Activated naive CD8-positive, alpha-beta T cell treated with anti-CD3 and anti-CD28 coated beads for 36 hours (primary cell): ENCODE measurements at regions not wholly inside any gene's neighbourhood (a gene's known extent, or its start where the extent isn't known, plus 50 kb on each side); places are given as distances from the start of the nearest gene placed in this dataset.

Source experiments
- DNase-seq: peaks from one replicate; pipeline ENCODE4 v3.0.0; 2021
- H3K27ac Mint-ChIP-seq: one replicate; pipeline ENCODE4 v1.8.0; 2022; ENCODE audit warnings: mild to moderate bottlenecking, moderate library complexity, mixed read lengths
- H3K27me3 Mint-ChIP-seq: one replicate; pipeline ENCODE4 v1.8.0; 2022; ENCODE audit warnings: mild to moderate bottlenecking, mixed read lengths
- H3K36me3 Mint-ChIP-seq: one replicate; pipeline ENCODE4 v1.8.0; 2021; ENCODE audit warnings: mild to moderate bottlenecking, mixed read lengths
- H3K4me1 Mint-ChIP-seq: one replicate; pipeline ENCODE4 v1.8.0; 2021; ENCODE audit warnings: mixed read lengths
- H3K4me3 Mint-ChIP-seq: one replicate; pipeline ENCODE4 v1.8.0; 2022; ENCODE audit warnings: mild to moderate bottlenecking, moderate library complexity, mixed read lengths
- H3K9me3 Mint-ChIP-seq: one replicate; pipeline ENCODE4 v1.8.0; 2022; ENCODE audit warnings: mixed read lengths

DNA sequence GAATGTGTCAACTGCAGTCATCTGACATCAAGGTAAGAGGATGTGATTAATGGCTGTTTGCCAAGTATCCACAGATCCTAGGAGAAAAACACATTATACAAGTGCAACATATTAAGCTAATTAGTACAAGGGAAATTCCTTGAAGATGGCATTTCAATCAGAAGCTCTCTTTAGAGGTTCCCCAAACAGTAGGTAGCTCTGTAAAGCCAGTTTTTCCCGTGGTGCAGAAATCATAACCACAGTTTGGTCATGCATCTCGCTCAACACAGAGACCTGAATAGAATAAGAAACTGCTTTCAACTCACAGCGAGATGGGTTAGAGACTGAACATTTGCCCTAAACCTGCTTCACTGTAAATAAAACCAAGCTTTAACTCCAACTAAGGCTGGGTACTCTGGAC lies 230.5 kb upstream of the CAMK1G start:
- Mint-ChIP-seq H3K9me3 (no peaks in the 10 kb centered on the region), H3K4me1 (no peaks in the 10 kb centered on the region), H3K36me3 (no peaks in the 10 kb centered on the region), H3K4me3 (no peak overlapping the region), H3K27ac (no peak overlapping the region), H3K27me3 (peaks cover 4% of the 10 kb centered on the region)
- no peak for DNase-seq

- DNase-seq: peak; percentile 26
- Mint-ChIP-seq H3K36me3 (no peaks in the 10 kb centered on the region), H3K27ac (no peak overlapping the region), H3K4me3 (no peak overlapping the region), H3K4me1 (no peaks in the 10 kb centered on the region), H3K27me3 (peaks cover 4% of the 10 kb centered on the region), H3K9me3 (no peaks in the 10 kb centered on the region)
Measured at GRCh38 chr1:209354111-209354839, 229.2 kb upstream of the CAMK1G start.

GRCh38 chr1:209354840-209355165 lies 228.7 kb upstream of the CAMK1G start:
- Mint-ChIP-seq H3K36me3 (no peaks in the 10 kb centered on the region), H3K4me3 (no peak overlapping the region), H3K27ac (no peak overlapping the region), H3K9me3 (no peaks in the 10 kb centered on the region), H3K27me3 (peaks cover 4% of the 10 kb centered on the region), H3K4me1 (no peaks in the 10 kb centered on the region)
- DNase-seq: no peak

GRCh38 chr1:209355415-209355814 lies 228.1 kb upstream of the CAMK1G start:
- H3K27ac Mint-ChIP-seq: no peak overlapping the region
- H3K9me3 Mint-ChIP-seq: no peaks in the 10 kb centered on the region
- peaks cover 1% of the 10 kb centered on the region for H3K27me3 Mint-ChIP-seq
- no peaks in the 10 kb centered on the region for H3K4me1 Mint-ChIP-seq
- DNase-seq: no peak
- no peak overlapping the region for H3K4me3 Mint-ChIP-seq
- no peaks in the 10 kb centered on the region for H3K36me3 Mint-ChIP-seq

- no peaks in the 10 kb centered on the region for H3K9me3 Mint-ChIP-seq
- H3K4me1 Mint-ChIP-seq: no peaks in the 10 kb centered on the region
- H3K4me3 Mint-ChIP-seq: no peak overlapping the region
- no peak overlapping the region for H3K27ac Mint-ChIP-seq
- no peak for DNase-seq
- H3K36me3 Mint-ChIP-seq: no peaks in the 10 kb centered on the region
- peaks cover 4% of the 10 kb centered on the region for H3K27me3 Mint-ChIP-seq
Measured at GRCh38 chr1:209356976-209357377, 226.5 kb upstream of the CAMK1G start.

- Mint-ChIP-seq H3K4me3 (no peak overlapping the region), H3K4me1 (no peaks in the 10 kb centered on the region), H3K27me3 (peaks cover 4% of the 10 kb centered on the region), H3K36me3 (no peaks in the 10 kb centered on the region), H3K27ac (no peak overlapping the region), H3K9me3 (no peaks in the 10 kb centered on the region)
- no peak for DNase-seq
Measured at GRCh38 chr1:209363112-209363511, 220.4 kb upstream of the CAMK1G start.

GRCh38 chr1:209364716-209365115 lies 218.8 kb upstream of the CAMK1G start:
- Mint-ChIP-seq H3K27me3 (peaks cover 10% of the 10 kb centered on the region), H3K4me3 (no peak overlapping the region), H3K9me3 (no peaks in the 10 kb centered on the region), H3K27ac (no peak overlapping the region), H3K36me3 (no peaks in the 10 kb centered on the region), H3K4me1 (no peaks in the 10 kb centered on the region)
- no peak for DNase-seq

DNA sequence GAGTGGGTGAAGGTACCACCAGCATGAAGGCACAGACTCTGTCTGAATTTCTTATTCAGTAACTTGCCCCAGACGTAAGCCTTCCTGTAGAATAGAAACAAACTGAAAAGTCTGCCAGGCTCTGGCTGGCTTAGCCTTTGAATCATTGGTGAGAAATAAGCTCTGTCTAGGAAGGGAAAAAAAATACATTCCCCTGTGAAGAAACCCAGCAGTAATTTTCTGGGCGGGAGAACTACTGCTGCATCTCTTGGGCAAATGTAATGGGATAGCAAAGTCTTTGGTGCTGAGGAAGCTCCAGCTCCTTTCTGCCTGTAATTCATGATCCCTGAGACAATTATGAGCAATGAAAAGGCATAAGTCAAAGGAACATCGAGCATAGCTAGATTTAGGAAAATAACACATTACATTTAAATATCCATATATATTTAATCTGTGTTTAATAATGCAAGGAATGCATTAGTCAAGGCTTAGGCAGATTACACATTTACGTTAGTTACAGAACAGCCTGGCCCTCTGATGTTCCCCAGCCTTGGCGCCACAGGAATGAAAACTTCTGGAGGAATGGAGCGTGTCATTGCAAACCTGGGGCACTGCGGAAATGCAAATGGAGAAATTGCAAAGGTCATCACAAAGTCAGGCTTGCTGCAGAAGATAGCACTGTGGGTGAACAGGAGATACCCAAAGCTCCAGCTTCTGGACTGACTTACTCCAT lies 216.3 kb upstream of the CAMK1G start:
- Mint-ChIP-seq H3K27ac (no peak overlapping the region), H3K27me3 (peaks cover 5% of the 10 kb centered on the region), H3K4me1 (no peaks in the 10 kb centered on the region), H3K9me3 (no peaks in the 10 kb centered on the region), H3K36me3 (no peaks in the 10 kb centered on the region), H3K4me3 (no peak overlapping the region)
- DNase-seq: no peak

DNA sequence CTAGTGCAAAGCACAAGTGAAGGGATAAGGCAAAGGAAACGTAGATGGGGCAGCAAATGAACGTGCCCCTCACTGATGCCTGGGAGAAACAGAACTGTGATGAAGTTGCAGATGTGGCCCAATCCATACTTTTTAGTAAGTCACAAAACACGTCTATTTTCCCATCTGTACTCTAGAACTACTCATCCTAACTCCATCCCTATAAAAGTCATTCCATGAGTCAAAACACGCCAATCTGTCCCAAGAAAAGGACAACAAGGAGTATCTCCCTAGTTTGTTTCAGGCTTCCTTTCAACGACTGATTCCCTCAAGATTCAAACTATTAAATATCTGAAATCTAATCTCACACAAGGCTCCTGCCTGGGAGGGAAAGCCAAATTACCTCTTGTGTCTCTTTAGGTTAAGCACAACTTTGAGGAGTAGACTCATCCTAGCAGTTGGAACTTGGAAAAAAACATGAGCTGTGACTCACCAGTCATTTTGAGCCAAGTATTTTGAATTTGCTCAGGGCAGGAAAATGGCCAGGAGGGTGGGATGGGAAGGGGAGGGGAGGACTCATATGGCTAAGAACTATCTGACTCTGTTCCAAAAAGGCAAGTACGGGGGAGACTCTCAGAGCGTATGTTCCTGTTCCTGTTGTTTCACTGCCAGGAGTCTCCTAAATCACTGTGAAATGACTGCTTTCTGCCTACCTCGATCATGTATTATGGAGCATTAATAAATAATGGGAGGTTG lies 214.5 kb upstream of the CAMK1G start:
- Mint-ChIP-seq H3K9me3 (no peaks in the 10 kb centered on the region), H3K27ac (no peak overlapping the region), H3K4me3 (no peak overlapping the region), H3K4me1 (no peaks in the 10 kb centered on the region), H3K36me3 (no peaks in the 10 kb centered on the region), H3K27me3 (peaks cover 5% of the 10 kb centered on the region)
- DNase-seq: no peak

- Mint-ChIP-seq H3K36me3 (no peaks in the 10 kb centered on the region), H3K4me1 (no peaks in the 10 kb centered on the region), H3K27ac (no peak overlapping the region), H3K27me3 (peaks cover 5% of the 10 kb centered on the region), H3K9me3 (no peaks in the 10 kb centered on the region), H3K4me3 (no peak overlapping the region)
- DNase-seq: no peak
Measured at GRCh38 chr1:209370241-209370995, 213.1 kb upstream of the CAMK1G start.

- H3K4me3 Mint-ChIP-seq: no peak overlapping the region
- H3K27me3 Mint-ChIP-seq: peaks cover 7% of the 10 kb centered on the region
- H3K4me1 Mint-ChIP-seq: no peaks in the 10 kb centered on the region
- no peak overlapping the region for H3K27ac Mint-ChIP-seq
- no peak for DNase-seq
- no peaks in the 10 kb centered on the region for H3K9me3 Mint-ChIP-seq
- H3K36me3 Mint-ChIP-seq: no peaks in the 10 kb centered on the region
Measured at GRCh38 chr1:209375097-209375496, 208.4 kb upstream of the CAMK1G start.

DNA sequence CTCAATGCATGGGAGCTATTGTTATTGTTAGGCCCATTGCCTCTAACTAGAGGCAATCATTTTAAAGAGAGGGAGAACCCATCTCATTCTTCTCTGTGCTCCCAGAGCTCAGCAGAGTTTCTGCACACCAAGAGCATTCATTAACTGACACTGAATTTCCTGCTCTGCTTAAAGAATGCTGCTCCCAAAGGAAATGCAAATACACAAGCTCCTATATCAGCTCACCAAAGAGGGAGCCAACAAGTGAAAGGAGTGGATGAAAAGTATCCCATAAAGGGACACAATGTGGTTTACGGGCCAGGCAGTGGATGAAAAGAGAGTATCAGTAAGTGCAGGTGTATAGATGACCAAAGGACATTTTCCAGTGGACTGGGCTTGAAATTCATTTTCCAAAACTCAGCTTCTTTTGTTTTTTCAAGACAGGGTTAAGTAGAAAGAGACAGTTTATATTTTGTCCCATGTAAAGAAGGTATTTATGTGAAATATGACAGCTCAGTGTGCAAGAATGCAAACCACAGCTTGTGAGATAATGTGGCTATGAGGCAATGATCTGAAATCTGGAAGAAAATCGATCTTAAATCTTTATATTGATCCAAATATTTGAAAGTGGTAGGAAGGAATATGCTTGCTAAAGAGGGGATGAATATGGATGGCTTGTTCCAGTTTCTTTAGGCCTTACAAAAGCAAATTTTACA lies 207.7 kb upstream of the CAMK1G start:
- Mint-ChIP-seq H3K27me3 (peaks cover 7% of the 10 kb centered on the region), H3K9me3 (no peaks in the 10 kb centered on the region), H3K36me3 (no peaks in the 10 kb centered on the region), H3K27ac (no peak overlapping the region), H3K4me1 (no peaks in the 10 kb centered on the region), H3K4me3 (no peak overlapping the region)
- no peak for DNase-seq

- no peak overlapping the region for H3K4me3 Mint-ChIP-seq
- no peak for DNase-seq
- no peaks in the 10 kb centered on the region for H3K4me1 Mint-ChIP-seq
- H3K36me3 Mint-ChIP-seq: no peaks in the 10 kb centered on the region
- no peaks in the 10 kb centered on the region for H3K9me3 Mint-ChIP-seq
- no peak overlapping the region for H3K27ac Mint-ChIP-seq
- H3K27me3 Mint-ChIP-seq: peaks cover 7% of the 10 kb centered on the region
Measured at GRCh38 chr1:209376774-209377173, 206.7 kb upstream of the CAMK1G start.

DNA sequence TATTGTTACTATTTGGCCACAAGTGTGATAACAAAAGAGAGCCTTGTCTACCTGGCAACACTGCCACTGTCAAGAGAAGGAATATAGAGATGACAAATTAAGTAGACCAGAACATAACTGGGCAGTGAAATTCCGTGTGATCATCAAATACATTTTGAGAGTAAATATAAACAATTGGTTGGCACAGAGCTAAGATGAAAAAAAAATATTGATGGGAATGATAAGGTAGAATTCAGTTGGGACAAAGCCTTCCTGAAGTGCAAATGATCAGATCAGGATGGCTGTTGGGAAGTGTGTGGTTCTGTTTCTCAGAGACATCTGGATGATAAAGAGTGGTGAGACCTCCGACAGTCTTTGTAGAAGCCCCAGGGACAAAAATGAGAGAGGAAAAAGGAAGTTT lies 205.5 kb upstream of the CAMK1G start:
- H3K4me1 Mint-ChIP-seq: no peaks in the 10 kb centered on the region
- H3K27ac Mint-ChIP-seq: no peak overlapping the region
- H3K4me3 Mint-ChIP-seq: no peak overlapping the region
- peaks cover 7% of the 10 kb centered on the region for H3K27me3 Mint-ChIP-seq
- DNase-seq: no peak
- H3K36me3 Mint-ChIP-seq: no peaks in the 10 kb centered on the region
- H3K9me3 Mint-ChIP-seq: no peaks in the 10 kb centered on the region

GRCh38 chr1:209379280-209379679 lies 204.2 kb upstream of the CAMK1G start:
- H3K27me3 Mint-ChIP-seq: peaks cover 7% of the 10 kb centered on the region
- no peaks in the 10 kb centered on the region for H3K4me1 Mint-ChIP-seq
- no peak overlapping the region for H3K27ac Mint-ChIP-seq
- H3K36me3 Mint-ChIP-seq: no peaks in the 10 kb centered on the region
- DNase-seq: no peak
- no peaks in the 10 kb centered on the region for H3K9me3 Mint-ChIP-seq
- H3K4me3 Mint-ChIP-seq: no peak overlapping the region
